H1 (cell line): ENCODE measurements at regions not wholly inside any gene's neighbourhood (a gene's known extent, or its start where the extent isn't known, plus 50 kb on each side); places are given as distances from the start of the nearest gene placed in this dataset.

Experiments used
- CTCF ChIA-PET: fragments of 300-600 bp; sonication (Branson Sonifier 250); formaldehyde crosslinking; loops from one replicate; lab custom pipeline; 2021; ENCODE audit not compliant: partially characterized antibody; lab: Charles Lee
- POLR2A ChIA-PET: fragments of 300-600 bp; sonication (Branson Sonifier 250); formaldehyde crosslinking; loops from one replicate; lab custom pipeline; 2021; ENCODE audit warnings: inconsistent platforms; ENCODE audit not compliant: partially characterized antibody; lab: Charles Lee
- DNase-seq, 2 experiments: peaks; one replicate each; pipeline versions ENCODE4 v3.0.0 to v3.0.0-alpha.2; 2010 to 2022; ENCODE audit warnings: low spot score in 2 of 2, low read depth in 1 of 2, mixed read lengths in 1 of 2
- FAIRE-seq: peaks from 2 replicates; lab custom pipeline; 2011; peaks lifted over from hg19 to GRCh38; lab: Jason Lieb, UNC
- H2AFZ ChIP-seq: 2 replicates; pipeline ENCODE4 v1.8.1; 2012; ENCODE audit warnings: low read length, inconsistent platforms
- H2AK5ac ChIP-seq: 2 replicates; pipeline ENCODE4 v1.6.1; 2013; ENCODE audit warnings: low read depth, low read length
- H2BK120ac ChIP-seq: replicated peaks from 2 replicates; pipeline ENCODE3; 2013; ENCODE audit warnings: low read depth, low read length, inconsistent platforms
- H2BK12ac ChIP-seq: 2 replicates; pipeline ENCODE4 v1.6.1; 2013; ENCODE audit warnings: low read depth, low read length
- H2BK15ac ChIP-seq: 2 replicates; pipeline ENCODE4 v1.6.1; 2013; ENCODE audit warnings: low read length
- H2BK20ac ChIP-seq: 2 replicates; pipeline ENCODE4 v1.6.1; 2013; ENCODE audit warnings: low read length
- H2BK5ac ChIP-seq: 2 replicates; pipeline ENCODE4 v1.6.1; 2013; ENCODE audit warnings: low read depth, low read length
- H3K14ac ChIP-seq: 2 replicates; pipeline ENCODE4 v1.6.1; 2013; ENCODE audit warnings: inconsistent platforms; ENCODE audit not compliant: insufficient read length
- H3K18ac ChIP-seq: 2 replicates; pipeline ENCODE4 v1.6.1; 2013; ENCODE audit warnings: low read length; ENCODE audit errors: extremely low read depth
- H3K23ac ChIP-seq: 2 replicates; pipeline ENCODE4 v1.6.1; 2013; ENCODE audit warnings: inconsistent platforms; ENCODE audit not compliant: insufficient read length
- H3K23me2 ChIP-seq: 2 replicates; pipeline ENCODE4 v1.6.1; 2013; ENCODE audit warnings: low read depth, low read length
- H3K27ac ChIP-seq: 2 replicates; pipeline ENCODE4 v1.6.1; 2011; ENCODE audit warnings: low read depth, low read length, inconsistent platforms
- H3K27me3 ChIP-seq, 4 experiments: replicated peaks in 1 of 4; 1 replicate in 1 of 4; 2 replicates in 3 of 4; pipeline versions ENCODE4 v1.6.1 to v1.8.1; 2011 to 2013; ENCODE audit warnings: low read length in 3 of 4, mild to moderate bottlenecking in 3 of 4, inconsistent platforms in 2 of 4, mixed read lengths in 2 of 4, moderate library complexity in 1 of 4; ENCODE audit not compliant: control insufficient read depth in 3 of 4, insufficient read depth in 3 of 4; ENCODE audit errors: extremely low read depth in 1 of 4
- H3K36me3 ChIP-seq, 4 experiments: 2 replicates each; pipeline versions ENCODE4 v1.6.1 to v1.8.1; 2011 to 2013; ENCODE audit warnings: mild to moderate bottlenecking in 4 of 4, low read length in 3 of 4, moderate library complexity in 2 of 4, control low read depth in 1 of 4, inconsistent platforms in 1 of 4; ENCODE audit not compliant: insufficient read depth in 4 of 4, control insufficient read depth in 2 of 4
- H3K4ac ChIP-seq: replicated peaks from 2 replicates; pipeline ENCODE3; 2013; ENCODE audit warnings: low read length, low read depth, mixed read lengths, inconsistent platforms; ENCODE audit not compliant: insufficient read length
- H3K4me1 ChIP-seq, 4 experiments: replicated peaks in 1 of 4; 1 replicate in 1 of 4; 2 replicates in 3 of 4; pipeline versions ENCODE4 v1.6.1 to v1.8.1; 2011 to 2013; ENCODE audit warnings: low read length in 3 of 4, inconsistent platforms in 2 of 4, mixed read lengths in 1 of 4; ENCODE audit not compliant: insufficient read depth in 4 of 4, control insufficient read depth in 3 of 4
- H3K4me2 ChIP-seq, 2 experiments: 2 replicates each; pipeline versions ENCODE4 v1.6.1 to v1.8.1; 2011 to 2013; ENCODE audit warnings: low read depth in 2 of 2, low read length in 2 of 2, control low read depth in 1 of 2, inconsistent platforms in 1 of 2, mild to moderate bottlenecking in 1 of 2; ENCODE audit not compliant: insufficient read depth in 1 of 2
- H3K4me3 ChIP-seq, 4 experiments: fragments of 200-600, 300-600 bp in 1 of 4; sonication (generic), shearing (Covaris generic), sonication (Bioruptor Twin) in 1 of 4; 2 replicates each; pipeline versions ENCODE4 v1.5.1 to v1.8.1; 2011 to 2016; ENCODE audit warnings: low read length in 4 of 4, low read depth in 3 of 4, control low read depth in 2 of 4, inconsistent platforms in 2 of 4, mild to moderate bottlenecking in 2 of 4, mixed read lengths in 1 of 4, moderate library complexity in 1 of 4; ENCODE audit not compliant: insufficient read depth in 2 of 4; ENCODE audit errors: extremely low read depth in 1 of 4
- H3K56ac ChIP-seq: replicated peaks from 2 replicates; pipeline ENCODE3; 2013; ENCODE audit warnings: low read depth, mild to moderate bottlenecking, mixed read lengths, low read length, inconsistent platforms; ENCODE audit not compliant: insufficient read length
- H3K79me1 ChIP-seq: 2 replicates; pipeline ENCODE4 v1.6.1; 2013; ENCODE audit warnings: low read depth, low read length, control low read depth
- H3K79me2 ChIP-seq, 2 experiments: 2 replicates each; pipeline versions ENCODE4 v1.6.1 to v1.8.1; 2012 to 2013; ENCODE audit warnings: low read length in 2 of 2, mild to moderate bottlenecking in 2 of 2, inconsistent platforms in 1 of 2; ENCODE audit not compliant: insufficient read depth in 2 of 2, control insufficient read depth in 1 of 2
- H3K9ac ChIP-seq, 4 experiments: replicated peaks in 1 of 4; 1 replicate in 1 of 4; 2 replicates in 3 of 4; pipeline versions ENCODE4 v1.6.1 to v1.8.1; 2011 to 2013; ENCODE audit warnings: low read depth in 3 of 4, low read length in 3 of 4, control low read depth in 2 of 4, mild to moderate bottlenecking in 2 of 4, moderate library complexity in 2 of 4, inconsistent platforms in 1 of 4; ENCODE audit errors: extremely low read depth in 1 of 4
- H3K9me3 ChIP-seq, 2 experiments: 2 replicates each; pipeline versions ENCODE4 v1.6.1 to v1.8.1; 2012 to 2013; ENCODE audit warnings: mild to moderate bottlenecking in 2 of 2, moderate library complexity in 2 of 2, control low read depth in 1 of 2, inconsistent platforms in 1 of 2, low read depth in 1 of 2, low read length in 1 of 2, mixed read lengths in 1 of 2; ENCODE audit not compliant: insufficient read depth in 2 of 2
- H4K20me1 ChIP-seq, 2 experiments: replicated peaks in 1 of 2; 2 replicates each; pipeline versions ENCODE3 to v1.8.1; 2011 to 2013; ENCODE audit warnings: inconsistent platforms in 2 of 2, low read length in 2 of 2, mild to moderate bottlenecking in 1 of 2; ENCODE audit not compliant: insufficient read depth in 2 of 2, control insufficient read depth in 1 of 2
- H4K5ac ChIP-seq: 2 replicates; pipeline ENCODE4 v1.6.1; 2013; ENCODE audit warnings: low read length, low read depth, mixed read lengths, inconsistent platforms; ENCODE audit not compliant: insufficient read length
- H4K8ac ChIP-seq: 2 replicates; pipeline ENCODE4 v1.8.0; 2013; ENCODE audit warnings: mild to moderate bottlenecking, moderate library complexity, low read length, inconsistent platforms; ENCODE audit not compliant: insufficient read depth; ENCODE audit errors: extremely low read depth
- H4K91ac ChIP-seq: replicated peaks from 2 replicates; pipeline ENCODE3; 2013; ENCODE audit warnings: low read length, mixed read lengths, inconsistent platforms; ENCODE audit not compliant: insufficient read length
- CBX8 ChIP-seq: fragments of 300-800, 300-1000 bp; sonication (generic); IDR thresholded peaks from 2 replicates; pipeline ENCODE4 v1.7.1; 2016; ENCODE audit warnings: low read depth, low read length, borderline replicate concordance
- CEBPB ChIP-seq: IDR thresholded peaks from 2 replicates; pipeline ENCODE4 v1.6.1; 2012; ENCODE audit warnings: low read depth, low read length
- JUN ChIP-seq: IDR thresholded peaks from 2 replicates; pipeline ENCODE4 v1.6.1; 2011; ENCODE audit warnings: low read depth, mild to moderate bottlenecking, improper control_type of control experiment, low read length
- NRF1 ChIP-seq: IDR thresholded peaks from 2 replicates; pipeline ENCODE4 v1.6.1; 2011; ENCODE audit warnings: mild to moderate bottlenecking, low read depth, low read length, improper control_type of control experiment
- RBBP5 ChIP-seq: IDR thresholded peaks from 2 replicates; pipeline ENCODE4 v1.7.1; 2012; ENCODE audit warnings: low read depth, mild to moderate bottlenecking, inconsistent platforms, low read length, moderate library complexity, borderline replicate concordance
- SAP30 ChIP-seq: fragments of 300-600 bp; sonication (generic); IDR thresholded peaks from 2 replicates; pipeline ENCODE4 v1.7.1; 2012; ENCODE audit warnings: low read length, moderate library complexity, mild to moderate bottlenecking, inconsistent platforms; ENCODE audit not compliant: insufficient read depth, insufficient replicate concordance
- SP2 ChIP-seq: IDR thresholded peaks from 2 replicates; pipeline ENCODE4 v1.6.1; 2012; ENCODE audit warnings: mild to moderate bottlenecking, low read length, inconsistent platforms
- SP4 ChIP-seq: IDR thresholded peaks from 2 replicates; pipeline ENCODE4 v1.6.1; 2012; ENCODE audit warnings: low read length, inconsistent platforms
- SRF ChIP-seq: IDR thresholded peaks from 2 replicates; pipeline ENCODE4 v1.6.1; 2011; ENCODE audit warnings: mild to moderate bottlenecking, low read depth, low read length, moderate library complexity
- TEAD4 ChIP-seq: IDR thresholded peaks from 2 replicates; pipeline ENCODE4 v1.6.1; 2012; ENCODE audit warnings: low read depth, low read length, inconsistent platforms, mixed read lengths
- YY1 ChIP-seq: IDR thresholded peaks from 2 replicates; pipeline ENCODE4 v1.6.1; 2011; ENCODE audit warnings: low read depth, mild to moderate bottlenecking, low read length
- WGBS, 2 experiments: shearing (Covaris generic) in 1 of 2; methylation state at CpG; one replicate each; pipeline versions ENCODE4 v1.1.6 to v1.1.7; 2013 to 2015; ENCODE audit warnings: low lambda C conversion rate in 2 of 2, mixed read lengths in 2 of 2, inconsistent platforms in 1 of 2, low coverage in 1 of 2, missing lambda C conversion rate in 1 of 2; ENCODE audit not compliant: insufficient replicate concordance in 2 of 2, insufficient coverage in 1 of 2, insufficient read length in 1 of 2; ENCODE audit errors: extremely low coverage in 1 of 2, missing lambda C conversion rate in 1 of 2; 5-methylcytosine and 5-hydroxymethylcytosine counted together
- TF ChIP-seq, protein P1 (sequence below): IDR thresholded peaks from 2 replicates; pipeline ENCODE4 v1.6.1; 2012; ENCODE audit warnings: inconsistent platforms

DNA sequence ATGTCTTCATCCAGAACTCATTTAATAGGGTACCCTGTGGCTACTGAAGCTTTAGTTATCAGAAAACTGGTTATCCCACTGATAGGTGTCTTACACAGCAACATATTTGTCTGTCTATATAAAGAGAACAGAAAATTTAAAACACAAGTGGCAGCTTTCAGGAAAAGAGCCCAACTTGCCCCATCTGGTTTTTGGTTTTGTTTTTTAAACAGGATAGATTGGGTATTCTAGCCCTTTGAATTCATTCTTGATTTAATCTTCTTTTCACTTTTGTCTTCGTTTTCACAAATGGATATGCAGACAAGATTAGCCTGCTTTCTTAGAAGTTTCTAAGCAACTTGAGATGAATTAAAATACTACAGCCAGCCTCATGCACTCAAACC, 91.3 kb downstream of the KLF6 start:
- no peak overlapping the region for H3K14ac ChIP-seq
- CTCF ChIA-PET, result no interaction called here
- no peaks in the 10 kb centered on the region for H3K36me3 ChIP-seq
- no peak overlapping the region for H3K4me3 ChIP-seq
- POLR2A ChIA-PET, result no interaction called here
- no peak overlapping the region for H3K23ac ChIP-seq
- H2BK120ac ChIP-seq, result no peak overlapping the region
- FAIRE-seq (no peak), DNase-seq (no peak)
- TF ChIP-seq NRF1 (no peak), JUN (no peak), YY1 (no peak), SP2 (no peak), SRF (no peak), CBX8 (no peak), CEBPB (no peak), TEAD4 (no peak), RBBP5 (no peak), SAP30 (no peak), SP4 (no peak)
- TF ChIP-seq, protein P1, sequence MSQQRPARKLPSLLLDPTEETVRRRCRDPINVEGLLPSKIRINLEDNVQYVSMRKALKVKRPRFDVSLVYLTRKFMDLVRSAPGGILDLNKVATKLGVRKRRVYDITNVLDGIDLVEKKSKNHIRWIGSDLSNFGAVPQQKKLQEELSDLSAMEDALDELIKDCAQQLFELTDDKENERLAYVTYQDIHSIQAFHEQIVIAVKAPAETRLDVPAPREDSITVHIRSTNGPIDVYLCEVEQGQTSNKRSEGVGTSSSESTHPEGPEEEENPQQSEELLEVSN, result no peak
- WGBS, 2 experiments, result 83% methylated on average over 1 of the region's 1 CpG; no CpG with 5 or more reads in 1 of the 2 experiments
- H4K20me1 ChIP-seq, result no peaks in the 10 kb centered on the region
- H3K9ac ChIP-seq, result no peak overlapping the region
- H2BK5ac ChIP-seq, result no peak overlapping the region
- no peaks in the 10 kb centered on the region for H3K23me2 ChIP-seq
- no peak overlapping the region for H3K27ac ChIP-seq
- H4K5ac ChIP-seq, result no peak overlapping the region
- H4K8ac ChIP-seq, result no peak overlapping the region
- no peaks in the 10 kb centered on the region; a peak in 2 of 4 replicates for H3K9me3 ChIP-seq
- no peak overlapping the region for H2AFZ ChIP-seq
- no peaks in the 10 kb centered on the region for H3K79me1 ChIP-seq
- H3K27me3 ChIP-seq, result no peaks in the 10 kb centered on the region
- H3K4me2 ChIP-seq, result no peak overlapping the region
- no peak overlapping the region for H2AK5ac ChIP-seq
- H3K56ac ChIP-seq, result no peak overlapping the region
- H2BK20ac ChIP-seq, result no peak overlapping the region
- H3K4me1 ChIP-seq, result no peaks in the 10 kb centered on the region; a peak in 3 of 7 replicates
- H4K91ac ChIP-seq, result no peak overlapping the region
- H3K18ac ChIP-seq, result no peak overlapping the region
- no peak overlapping the region for H2BK15ac ChIP-seq
- no peak overlapping the region for H2BK12ac ChIP-seq
- H3K4ac ChIP-seq, result no peak overlapping the region
- no peaks in the 10 kb centered on the region for H3K79me2 ChIP-seq
